ENCODE measurements at regions not wholly inside any gene's neighbourhood (a gene's known extent, or its start where the extent isn't known, plus 50 kb on each side); places are given as distances from the start of the nearest gene placed in this dataset.

DNA sequence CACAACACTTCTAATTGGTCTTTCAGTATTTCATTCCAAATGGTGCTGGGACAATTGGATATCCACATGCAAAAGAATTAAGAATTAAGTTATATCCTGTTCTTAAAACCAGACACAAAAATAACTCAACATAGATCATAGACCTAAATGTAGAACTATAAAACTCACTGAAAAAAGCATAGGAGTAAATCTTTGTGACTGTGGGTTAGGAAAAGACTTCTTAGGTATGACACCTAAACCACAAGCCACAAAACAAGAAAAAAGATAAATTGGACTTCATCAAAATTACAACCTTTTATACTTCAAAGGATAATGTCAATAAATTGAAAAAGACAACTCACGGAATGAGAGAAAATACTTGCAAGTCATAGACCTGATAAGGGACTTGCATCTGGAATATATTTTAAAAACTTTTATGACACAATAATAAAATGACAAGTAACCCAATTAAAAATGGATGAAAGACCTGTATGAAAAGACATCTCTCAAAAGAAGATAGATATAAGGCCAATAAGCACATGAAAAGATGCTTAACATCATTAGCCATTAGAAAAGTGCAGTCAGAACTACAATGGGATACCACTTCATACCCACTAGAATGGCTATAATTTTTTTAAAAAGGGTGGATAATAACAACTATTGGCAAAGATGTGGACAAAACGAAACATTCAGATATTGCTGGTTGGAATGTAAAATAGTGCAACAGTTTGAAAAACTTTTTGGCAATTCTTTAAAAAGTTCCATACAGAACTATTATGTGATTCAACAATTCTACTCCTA lies 72.5 kb upstream of the SLC38A4 start:
- no peaks in the 10 kb centered on the region; a peak in 1 of 5 replicates for H3K9me3 Mint-ChIP-seq
- H3K27me3 ChIP-seq (ENCODE audit: insufficient read depth, low read length): no peaks in the 10 kb centered on the region

More for the DNA sequence above, 72.5 kb upstream of the SLC38A4 start:
- no peak overlapping the region for H2BK120ac ChIP-seq (ENCODE audit: low read depth, low read length, poor library complexity, severe bottlenecking)
- H4K5ac ChIP-seq (ENCODE audit: insufficient read length, low read depth, low read length): no peak overlapping the region
- no peak overlapping the region for H2BK5ac ChIP-seq (ENCODE audit: insufficient read length, low read length)
- H4K20me1 ChIP-seq (ENCODE audit: control insufficient read depth, insufficient read depth, insufficient read length): no peaks in the 10 kb centered on the region
- WGBS (ENCODE audit: extremely low coverage, insufficient read length, low lambda C conversion rate): no CpG with 5 or more reads among the region's 2 CpGs
- no peaks in the 10 kb centered on the region for H3K36me3 Mint-ChIP-seq (ENCODE audit: insufficient read depth in 1 of 3, low read depth in 3 of 3)
- no peaks in the 10 kb centered on the region for H3K79me2 ChIP-seq (ENCODE audit: insufficient read depth, low read length)
- H3K27ac Mint-ChIP-seq: no peak overlapping the region
- H4K8ac ChIP-seq (replicated peaks; ENCODE audit: insufficient read length, low read depth, low read length): no peak overlapping the region
- H3K4me1 Mint-ChIP-seq: no peaks in the 10 kb centered on the region
- H3K4ac ChIP-seq (ENCODE audit: low read depth, low read length): no peak overlapping the region
- H3K4me2 ChIP-seq (ENCODE audit: insufficient read depth, insufficient read length, low read length): no peak overlapping the region
- no peak overlapping the region for H3K4me3 Mint-ChIP-seq
- H3K23me2 ChIP-seq (ENCODE audit: insufficient read length, low read depth, low read length, poor library complexity, severe bottlenecking): no peaks in the 10 kb centered on the region
- H3K79me1 ChIP-seq (ENCODE audit: insufficient read depth, low read depth, low read length, poor library complexity, severe bottlenecking): no peaks in the 10 kb centered on the region
- no peaks in the 10 kb centered on the region for H3K4me1 ChIP-seq (ENCODE audit: insufficient read depth, low read length)
- no peak overlapping the region for H3T11ph ChIP-seq (ENCODE audit: low read length)
- H3K27ac ChIP-seq (ENCODE audit: insufficient read length, low read depth, low read length): no peak overlapping the region
- H2AK5ac ChIP-seq (ENCODE audit: insufficient read length, low read length): no peak overlapping the region
- H2BK12ac ChIP-seq (ENCODE audit: insufficient read length, low read depth, low read length): no peak overlapping the region
- H3K9me3 ChIP-seq (ENCODE audit: control insufficient read depth, low read depth, low read length): no peaks in the 10 kb centered on the region
- no peak overlapping the region for H2AFZ ChIP-seq (ENCODE audit: low read length)
- TF ChIP-seq, protein P1, sequence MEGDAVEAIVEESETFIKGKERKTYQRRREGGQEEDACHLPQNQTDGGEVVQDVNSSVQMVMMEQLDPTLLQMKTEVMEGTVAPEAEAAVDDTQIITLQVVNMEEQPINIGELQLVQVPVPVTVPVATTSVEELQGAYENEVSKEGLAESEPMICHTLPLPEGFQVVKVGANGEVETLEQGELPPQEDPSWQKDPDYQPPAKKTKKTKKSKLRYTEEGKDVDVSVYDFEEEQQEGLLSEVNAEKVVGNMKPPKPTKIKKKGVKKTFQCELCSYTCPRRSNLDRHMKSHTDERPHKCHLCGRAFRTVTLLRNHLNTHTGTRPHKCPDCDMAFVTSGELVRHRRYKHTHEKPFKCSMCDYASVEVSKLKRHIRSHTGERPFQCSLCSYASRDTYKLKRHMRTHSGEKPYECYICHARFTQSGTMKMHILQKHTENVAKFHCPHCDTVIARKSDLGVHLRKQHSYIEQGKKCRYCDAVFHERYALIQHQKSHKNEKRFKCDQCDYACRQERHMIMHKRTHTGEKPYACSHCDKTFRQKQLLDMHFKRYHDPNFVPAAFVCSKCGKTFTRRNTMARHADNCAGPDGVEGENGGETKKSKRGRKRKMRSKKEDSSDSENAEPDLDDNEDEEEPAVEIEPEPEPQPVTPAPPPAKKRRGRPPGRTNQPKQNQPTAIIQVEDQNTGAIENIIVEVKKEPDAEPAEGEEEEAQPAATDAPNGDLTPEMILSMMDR (conservative IDR thresholded peaks at IDR 0.05): no peak
- no peak overlapping the region for H3K9ac ChIP-seq (ENCODE audit: extremely low read depth, insufficient read length, low read length)
- no peak overlapping the region for H2BK20ac ChIP-seq (ENCODE audit: low read depth, low read length, poor library complexity, severe bottlenecking)
- H3K14ac ChIP-seq (ENCODE audit: insufficient read depth, low read length): no peak overlapping the region
- H3K18ac ChIP-seq (ENCODE audit: insufficient read length, low read depth, low read length): no peak overlapping the region
- no peak overlapping the region for H3K56ac ChIP-seq (ENCODE audit: insufficient read length, low read depth, low read length)
- no peak for DNase-seq
- no peak overlapping the region for H3K23ac ChIP-seq (ENCODE audit: insufficient read length, low read depth, low read length)
- no peak overlapping the region for H2BK15ac ChIP-seq (ENCODE audit: low read depth, low read length)
- no peak overlapping the region for H4K91ac ChIP-seq (ENCODE audit: insufficient read length, low read depth, low read length)
- H3K27me3 Mint-ChIP-seq (ENCODE audit: low read depth): no peaks in the 10 kb centered on the region

All from H9 (cell line).